HFF-Myc (cell line): ENCODE measurements at regions not wholly inside any gene's neighbourhood (a gene's known extent, or its start where the extent isn't known, plus 50 kb on each side); places are given as distances from the start of the nearest gene placed in this dataset.

Experiments
- DNase-seq: peaks from one replicate; pipeline ENCODE4 v3.0.0-alpha.2; 2011; ENCODE audit warnings: low read depth; ENCODE audit errors: extremely low read depth
- H3K4me3 ChIP-seq: replicated peaks from 2 replicates; pipeline ENCODE4 v1.5.1; 2011; ENCODE audit warnings: low read depth, mild to moderate bottlenecking, control low read depth, low read length
- TF ChIP-seq, protein P1 (sequence below): IDR thresholded peaks from 2 replicates; pipeline ENCODE4 v1.5.1; 2012; ENCODE audit warnings: mild to moderate bottlenecking, low read depth, low read length, control low read depth; ENCODE audit errors: missing control alignments

DNA sequence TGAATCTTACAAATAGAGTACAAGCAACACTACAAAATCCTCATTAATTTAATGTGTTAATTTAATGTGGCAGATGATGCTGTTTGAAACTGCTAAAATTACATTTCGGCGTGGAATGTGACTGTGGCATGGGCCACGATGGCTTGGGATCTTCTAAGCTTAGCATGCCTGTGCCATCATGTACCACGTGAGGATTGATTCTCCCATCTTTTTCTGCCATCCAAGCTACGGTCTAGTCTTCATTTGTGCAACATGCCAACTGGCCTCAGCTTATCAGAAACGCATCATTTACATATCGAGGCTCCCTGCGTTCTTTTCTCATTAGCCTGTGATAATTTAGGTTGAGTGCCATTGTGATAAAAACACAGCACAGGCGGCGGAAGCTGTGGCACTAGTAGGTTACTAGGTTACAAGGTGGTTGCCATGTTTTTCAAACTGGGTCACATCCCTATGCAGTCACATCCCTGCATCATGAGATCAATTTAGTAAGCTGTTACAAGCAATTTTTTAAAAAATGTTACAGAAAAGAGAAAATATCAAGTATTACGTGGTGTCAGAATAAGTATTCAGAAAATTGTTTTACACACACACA lies 189.9 kb upstream of the RBPJ start:
- DNase-seq, result no peak
- no peak overlapping the region for H3K4me3 ChIP-seq
- TF ChIP-seq, protein P1, sequence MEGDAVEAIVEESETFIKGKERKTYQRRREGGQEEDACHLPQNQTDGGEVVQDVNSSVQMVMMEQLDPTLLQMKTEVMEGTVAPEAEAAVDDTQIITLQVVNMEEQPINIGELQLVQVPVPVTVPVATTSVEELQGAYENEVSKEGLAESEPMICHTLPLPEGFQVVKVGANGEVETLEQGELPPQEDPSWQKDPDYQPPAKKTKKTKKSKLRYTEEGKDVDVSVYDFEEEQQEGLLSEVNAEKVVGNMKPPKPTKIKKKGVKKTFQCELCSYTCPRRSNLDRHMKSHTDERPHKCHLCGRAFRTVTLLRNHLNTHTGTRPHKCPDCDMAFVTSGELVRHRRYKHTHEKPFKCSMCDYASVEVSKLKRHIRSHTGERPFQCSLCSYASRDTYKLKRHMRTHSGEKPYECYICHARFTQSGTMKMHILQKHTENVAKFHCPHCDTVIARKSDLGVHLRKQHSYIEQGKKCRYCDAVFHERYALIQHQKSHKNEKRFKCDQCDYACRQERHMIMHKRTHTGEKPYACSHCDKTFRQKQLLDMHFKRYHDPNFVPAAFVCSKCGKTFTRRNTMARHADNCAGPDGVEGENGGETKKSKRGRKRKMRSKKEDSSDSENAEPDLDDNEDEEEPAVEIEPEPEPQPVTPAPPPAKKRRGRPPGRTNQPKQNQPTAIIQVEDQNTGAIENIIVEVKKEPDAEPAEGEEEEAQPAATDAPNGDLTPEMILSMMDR, result no peak

- TF ChIP-seq, protein P1, result no peak
- DNase-seq, result no peak
- H3K4me3 ChIP-seq, result no peak overlapping the region
Observed at GRCh38 chr4:26131711-26132110, 189.1 kb upstream of the RBPJ start.

DNA sequence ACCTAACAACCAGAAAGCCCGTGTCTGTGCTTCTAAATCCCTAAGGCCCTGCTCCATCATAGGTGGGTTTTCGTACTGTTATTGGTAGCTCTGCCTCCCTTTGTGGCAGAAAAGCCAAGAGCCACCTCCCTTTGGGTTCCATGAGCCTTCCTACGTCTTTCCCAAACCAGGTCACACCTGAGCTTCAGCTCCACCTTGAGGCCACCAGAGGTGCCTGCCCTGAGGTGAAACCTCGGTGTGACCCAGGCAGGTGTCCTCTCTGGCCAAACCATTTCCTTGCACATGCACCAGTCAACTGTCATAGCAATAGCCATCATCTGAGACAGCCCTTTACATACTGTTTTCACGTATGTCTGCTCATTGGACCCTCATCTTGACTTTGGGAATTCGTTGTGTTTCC lies 188.0 kb upstream of the RBPJ start:
- no peak for DNase-seq
- no peak overlapping the region for H3K4me3 ChIP-seq
- TF ChIP-seq, protein P1, result no peak

DNA sequence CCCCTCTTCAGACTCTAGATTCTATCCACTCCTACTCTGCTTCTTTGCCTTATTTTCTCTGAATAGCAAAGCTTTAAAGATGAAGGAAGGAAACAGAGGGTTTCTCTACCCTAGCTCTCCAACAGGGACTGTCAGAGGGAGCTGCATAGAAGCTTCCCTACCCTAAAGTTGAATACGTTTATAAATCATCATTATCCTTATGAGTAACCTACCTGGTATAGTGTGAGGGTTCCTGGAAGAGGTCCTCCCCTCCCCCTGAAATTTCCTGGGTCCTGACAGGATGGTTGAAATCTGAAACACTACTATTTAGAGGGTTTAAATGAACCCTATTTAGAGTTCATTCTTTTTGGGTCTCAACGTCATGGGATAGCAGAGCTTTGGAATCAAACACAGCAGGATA lies 187.0 kb upstream of the RBPJ start:
- H3K4me3 ChIP-seq, result no peak overlapping the region
- no peak for DNase-seq
- TF ChIP-seq, protein P1, result no peak

GRCh38 chr4:26135331-26135730 lies 185.5 kb upstream of the RBPJ start:
- H3K4me3 ChIP-seq, result no peak overlapping the region
- DNase-seq, result no peak
- TF ChIP-seq, protein P1, result no peak

GRCh38 chr4:26136615-26137014 lies 184.2 kb upstream of the RBPJ start:
- no peak overlapping the region for H3K4me3 ChIP-seq
- TF ChIP-seq, protein P1, result no peak
- no peak for DNase-seq

DNA sequence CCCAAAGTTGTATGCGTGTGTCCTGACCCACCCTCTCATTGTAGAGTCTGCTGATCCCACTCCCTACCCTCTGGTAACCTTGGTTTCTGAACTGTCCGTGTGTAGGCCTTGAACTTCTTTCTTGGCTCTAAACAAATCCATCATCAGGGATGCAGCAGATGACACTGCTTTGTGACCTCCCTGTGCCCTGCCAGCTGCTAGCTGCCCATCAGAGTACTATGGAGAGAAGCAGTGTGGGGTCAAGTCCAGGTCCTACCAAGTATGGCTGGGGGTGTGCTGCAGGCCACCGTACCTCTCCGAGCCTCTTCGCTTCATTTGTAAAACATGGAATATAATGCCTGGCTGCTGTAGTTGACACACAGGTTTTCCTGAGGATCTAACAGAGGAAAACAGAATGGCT lies 183.5 kb upstream of the RBPJ start:
- DNase-seq, result no peak
- TF ChIP-seq, protein P1, result no peak
- H3K4me3 ChIP-seq, result no peak overlapping the region
